SK-N-SH (cell line): ENCODE measurements at regions not wholly inside any gene's neighbourhood (a gene's known extent, or its start where the extent isn't known, plus 50 kb on each side); places are given as distances from the start of the nearest gene placed in this dataset.

Source experiments
- CTCF ChIA-PET: fragments of 300-600, 350-600 bp; formaldehyde crosslinking; extraction: SDS; loops from one replicate; lab custom pipeline; 2021; lab: Yijun Ruan, JAX
- POLR2A ChIA-PET: fragments of 350-600 bp; sonication (Branson Sonifier 250); formaldehyde crosslinking; extraction: SDS; loops from one replicate; lab custom pipeline; 2020; ENCODE audit warnings: antibody characterized with exemption, inconsistent platforms; lab: Yijun Ruan, JAX
- DNase-seq: peaks from one replicate; pipeline ENCODE4 v3.0.0; 2012
- H2AFZ ChIP-seq: fragments of 200-600 bp; sonication (generic); 2 replicates; pipeline ENCODE4 v1.8.1; 2016; ENCODE audit warnings: antibody characterized with exemption, mild to moderate bottlenecking, low read depth
- H3F3A ChIP-seq: fragments of 200-600 bp; sonication (generic); replicated peaks from 2 replicates; pipeline ENCODE3; 2016; ENCODE audit warnings: antibody characterized with exemption, mild to moderate bottlenecking; ENCODE audit not compliant: insufficient read depth
- H3K27ac ChIP-seq, 2 experiments: fragments of 200-500 bp in 1 of 2; fragments of 200-600 bp in 1 of 2; sonication (Bioruptor generic) in 1 of 2; sonication (generic), shearing (Covaris generic) in 1 of 2; 2 replicates each; pipeline versions ENCODE4 v1.5.1 to v1.6.1; 2014 to 2016; ENCODE audit warnings: low read depth in 2 of 2, inconsistent platforms in 1 of 2, low read length in 1 of 2, mild to moderate bottlenecking in 1 of 2, mixed read lengths in 1 of 2
- H3K27me3 ChIP-seq: fragments of 200-600 bp; sonication (generic), shearing (Covaris generic); 2 replicates; pipeline ENCODE4 v1.6.1; 2016; ENCODE audit warnings: mixed run types; ENCODE audit not compliant: insufficient read depth
- H3K36me3 ChIP-seq, 2 experiments: fragments of 200-500 bp in 1 of 2; fragments of 200-600 bp in 1 of 2; sonication (Bioruptor generic) in 1 of 2; sonication (generic) in 1 of 2; replicated peaks in 1 of 2; 2 replicates each; pipeline versions ENCODE3 to v1.5.1; 2014 to 2016; ENCODE audit warnings: low read length in 1 of 2, mild to moderate bottlenecking in 1 of 2; ENCODE audit not compliant: insufficient read depth in 2 of 2, control insufficient read depth in 1 of 2
- H3K4me1 ChIP-seq, 2 experiments: fragments of 200-500 bp in 1 of 2; fragments of 200-600 bp in 1 of 2; sonication (Bioruptor generic) in 1 of 2; sonication (generic), shearing (Covaris generic) in 1 of 2; 2 replicates each; pipeline versions ENCODE4 v1.5.1 to v1.6.1; 2014 to 2016; ENCODE audit warnings: low read depth in 1 of 2, low read length in 1 of 2, mixed run types in 1 of 2; ENCODE audit not compliant: insufficient read depth in 2 of 2, control insufficient read depth in 1 of 2
- H3K4me2 ChIP-seq: fragments of 200-600 bp; sonication (generic), shearing (Covaris generic); 2 replicates; pipeline ENCODE4 v1.6.1; 2017; ENCODE audit warnings: mixed run types
- H3K4me3 ChIP-seq, 2 experiments: fragments of 200-500 bp in 1 of 2; fragments of 200-600 bp in 1 of 2; sonication (Bioruptor generic) in 1 of 2; sonication (generic), shearing (Covaris generic) in 1 of 2; 2 replicates each; pipeline versions ENCODE4 v1.5.1 to v1.8.1; 2014 to 2016; ENCODE audit warnings: low read depth in 2 of 2, inconsistent platforms in 1 of 2, low read length in 1 of 2, mild to moderate bottlenecking in 1 of 2, mixed read lengths in 1 of 2, moderate library complexity in 1 of 2
- H3K79me2 ChIP-seq: fragments of 200-600 bp; sonication (generic); 2 replicates; pipeline ENCODE4 v1.8.1; 2017; ENCODE audit warnings: mild to moderate bottlenecking; ENCODE audit not compliant: insufficient read depth
- H3K9ac ChIP-seq: fragments of 200-600 bp; sonication (generic); 2 replicates; pipeline ENCODE4 v1.6.1; 2017; ENCODE audit warnings: mixed run types
- H3K9me2 ChIP-seq: fragments of 200-600 bp; sonication (generic); 2 replicates; pipeline ENCODE4 v1.6.1; 2017; ENCODE audit warnings: mixed run types
- H3K9me3 ChIP-seq: fragments of 200-600 bp; sonication (generic); 2 replicates; pipeline ENCODE4 v1.6.1; 2017; ENCODE audit warnings: mixed run types, mild to moderate bottlenecking, moderate library complexity
- H4K20me1 ChIP-seq: fragments of 200-600 bp; sonication (generic); 2 replicates; pipeline ENCODE4 v1.6.1; 2017; ENCODE audit warnings: mild to moderate bottlenecking, mixed run types; ENCODE audit not compliant: insufficient read depth
- CHD2 ChIP-seq: fragments of 150-350 bp; IDR thresholded peaks from 2 replicates; pipeline ENCODE4 v1.6.1; 2018; ENCODE audit warnings: low read length; ENCODE audit not compliant: partially characterized antibody
- ELF1 ChIP-seq: IDR thresholded peaks from 2 replicates; pipeline ENCODE4 v1.4.0; 2012
- EP300 ChIP-seq, 2 experiments: IDR thresholded peaks; 2 replicates each; pipeline versions ENCODE4 v1.4.0 to v1.6.1; 2012; ENCODE audit warnings: borderline replicate concordance in 1 of 2, low read depth in 1 of 2, low read length in 1 of 2
- FOXJ3 ChIP-seq: sonication (generic); formaldehyde crosslinking; IDR thresholded peaks from 2 replicates; pipeline ENCODE4 v1.5.1; 2020; ENCODE audit warnings: mild to moderate bottlenecking, missing genetic modification reagents
- GATA2 ChIP-seq: sonication (generic); formaldehyde crosslinking; IDR thresholded peaks from 2 replicates; pipeline ENCODE4 v1.5.0; 2020; ENCODE audit warnings: mild to moderate bottlenecking, missing genetic modification reagents
- NFIC ChIP-seq: IDR thresholded peaks from 2 replicates; pipeline ENCODE4 v1.4.0; 2012; ENCODE audit warnings: borderline replicate concordance
- RCOR1 ChIP-seq: fragments of 150-350 bp; IDR thresholded peaks from 2 replicates; pipeline ENCODE4 v1.6.1; 2017; ENCODE audit warnings: antibody characterized with exemption, low read length
- REST ChIP-seq: IDR thresholded peaks from 2 replicates; pipeline ENCODE4 v1.6.1; 2012; ENCODE audit warnings: mild to moderate bottlenecking, low read depth, low read length, moderate library complexity
- RXRA ChIP-seq: IDR thresholded peaks from 2 replicates; pipeline ENCODE4 v1.4.0; 2012; ENCODE audit warnings: low read depth, mild to moderate bottlenecking, borderline replicate concordance
- TAF1 ChIP-seq: IDR thresholded peaks from 2 replicates; pipeline ENCODE4 v1.6.1; 2012; ENCODE audit warnings: low read depth, mild to moderate bottlenecking, low read length, moderate library complexity, borderline replicate concordance
- TEAD4 ChIP-seq: IDR thresholded peaks from 2 replicates; pipeline ENCODE4 v1.4.0; 2012; ENCODE audit warnings: mild to moderate bottlenecking, borderline replicate concordance; ENCODE audit not compliant: insufficient read depth
- USF2 ChIP-seq: fragments of 150-350 bp; IDR thresholded peaks from 2 replicates; pipeline ENCODE4 v1.6.1; 2017; ENCODE audit warnings: antibody characterized with exemption, low read length, low read depth, borderline replicate concordance
- WGBS: methylation state at CpG from one replicate; pipeline ENCODE4 v1.1.6; 2017; ENCODE audit warnings: low lambda C conversion rate; 5-methylcytosine and 5-hydroxymethylcytosine counted together
- TF ChIP-seq, protein P1 (sequence below): IDR thresholded peaks from 2 replicates; pipeline ENCODE4 v1.4.0; 2012; ENCODE audit warnings: low read depth
- TF ChIP-seq, protein P2 (sequence below): fragments of 200-600 bp; sonication (generic); IDR thresholded peaks from 2 replicates; pipeline ENCODE4 v1.6.1; 2017; ENCODE audit warnings: antibody characterized with exemption, mild to moderate bottlenecking, moderate library complexity

GRCh38 chr10:27426948-27427467, 77.1 kb upstream of the RAB18 start:
- Histone ChIP-seq H3K9me3 (no peaks in the 10 kb centered on the region), H3K9ac (no peak overlapping the region), H3K4me2 (no peak overlapping the region), H2AFZ (no peak overlapping the region), H4K20me1 (no peaks in the 10 kb centered on the region), H3K27me3 (no peaks in the 10 kb centered on the region), H3K27ac (no peak overlapping the region), H3K4me3 (no peak overlapping the region), H3K79me2 (no peaks in the 10 kb centered on the region), H3K36me3 (no peaks in the 10 kb centered on the region), H3K9me2 (no peaks in the 10 kb centered on the region), H3F3A (no peaks in the 10 kb centered on the region), H3K4me1 (no peaks in the 10 kb centered on the region)
- ChIA-PET CTCF (no interaction called here), POLR2A (no interaction called here)
- TF ChIP-seq, protein P1, sequence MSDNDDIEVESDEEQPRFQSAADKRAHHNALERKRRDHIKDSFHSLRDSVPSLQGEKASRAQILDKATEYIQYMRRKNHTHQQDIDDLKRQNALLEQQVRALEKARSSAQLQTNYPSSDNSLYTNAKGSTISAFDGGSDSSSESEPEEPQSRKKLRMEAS = no peak
- TF ChIP-seq CHD2 (no peak), TAF1 (no peak), NFIC (no peak), EP300 (IDR thresholded peaks at IDR 0.05; ENCODE audit: borderline replicate concordance in 1 of 2, low read depth in 1 of 2, low read length in 1 of 2) (no peak), RXRA (no peak), FOXJ3 (CRISPR knock-in tag) (no peak), REST (no peak), RCOR1 (no peak), GATA2 (CRISPR knock-in tag) (no peak), ELF1 (no peak), USF2 (no peak), TEAD4 (no peak)
- TF ChIP-seq, protein P2, sequence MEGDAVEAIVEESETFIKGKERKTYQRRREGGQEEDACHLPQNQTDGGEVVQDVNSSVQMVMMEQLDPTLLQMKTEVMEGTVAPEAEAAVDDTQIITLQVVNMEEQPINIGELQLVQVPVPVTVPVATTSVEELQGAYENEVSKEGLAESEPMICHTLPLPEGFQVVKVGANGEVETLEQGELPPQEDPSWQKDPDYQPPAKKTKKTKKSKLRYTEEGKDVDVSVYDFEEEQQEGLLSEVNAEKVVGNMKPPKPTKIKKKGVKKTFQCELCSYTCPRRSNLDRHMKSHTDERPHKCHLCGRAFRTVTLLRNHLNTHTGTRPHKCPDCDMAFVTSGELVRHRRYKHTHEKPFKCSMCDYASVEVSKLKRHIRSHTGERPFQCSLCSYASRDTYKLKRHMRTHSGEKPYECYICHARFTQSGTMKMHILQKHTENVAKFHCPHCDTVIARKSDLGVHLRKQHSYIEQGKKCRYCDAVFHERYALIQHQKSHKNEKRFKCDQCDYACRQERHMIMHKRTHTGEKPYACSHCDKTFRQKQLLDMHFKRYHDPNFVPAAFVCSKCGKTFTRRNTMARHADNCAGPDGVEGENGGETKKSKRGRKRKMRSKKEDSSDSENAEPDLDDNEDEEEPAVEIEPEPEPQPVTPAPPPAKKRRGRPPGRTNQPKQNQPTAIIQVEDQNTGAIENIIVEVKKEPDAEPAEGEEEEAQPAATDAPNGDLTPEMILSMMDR = no peak
- DNase-seq = no peak
- WGBS = 5% methylated on average over 2 of the region's 2 CpGs
